GM12874 (cell line): ENCODE measurements at regions not wholly inside any gene's neighbourhood (a gene's known extent, or its start where the extent isn't known, plus 50 kb on each side); places are given as distances from the start of the nearest gene placed in this dataset.

Experiments used
- TF ChIP-seq, protein P1 (sequence below): IDR thresholded peaks from 2 replicates; pipeline ENCODE4 v1.5.1; 2011; ENCODE audit warnings: low read depth, mild to moderate bottlenecking, control low read depth, low read length, moderate library complexity; ENCODE audit not compliant: insufficient read depth

DNA sequence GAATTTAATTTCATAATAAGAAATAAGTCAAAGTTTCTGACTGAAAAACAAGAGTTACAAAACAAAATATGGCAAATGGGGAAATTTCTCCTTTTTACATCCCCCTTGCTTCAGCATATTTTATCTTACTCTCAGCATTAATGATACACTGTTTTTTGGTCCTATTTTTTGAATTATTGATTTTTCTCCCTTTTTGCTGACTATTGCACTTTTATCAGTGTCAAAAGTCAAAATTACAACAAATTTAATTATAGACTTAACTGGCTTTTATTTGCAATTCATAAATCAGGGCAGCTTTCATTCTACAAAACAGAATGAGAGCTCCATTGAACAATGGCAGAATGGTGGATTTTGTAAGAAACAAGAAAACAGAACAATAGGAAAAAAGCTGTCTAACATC is 901.9 kb downstream of the FAT4 start:
- TF ChIP-seq, protein P1, sequence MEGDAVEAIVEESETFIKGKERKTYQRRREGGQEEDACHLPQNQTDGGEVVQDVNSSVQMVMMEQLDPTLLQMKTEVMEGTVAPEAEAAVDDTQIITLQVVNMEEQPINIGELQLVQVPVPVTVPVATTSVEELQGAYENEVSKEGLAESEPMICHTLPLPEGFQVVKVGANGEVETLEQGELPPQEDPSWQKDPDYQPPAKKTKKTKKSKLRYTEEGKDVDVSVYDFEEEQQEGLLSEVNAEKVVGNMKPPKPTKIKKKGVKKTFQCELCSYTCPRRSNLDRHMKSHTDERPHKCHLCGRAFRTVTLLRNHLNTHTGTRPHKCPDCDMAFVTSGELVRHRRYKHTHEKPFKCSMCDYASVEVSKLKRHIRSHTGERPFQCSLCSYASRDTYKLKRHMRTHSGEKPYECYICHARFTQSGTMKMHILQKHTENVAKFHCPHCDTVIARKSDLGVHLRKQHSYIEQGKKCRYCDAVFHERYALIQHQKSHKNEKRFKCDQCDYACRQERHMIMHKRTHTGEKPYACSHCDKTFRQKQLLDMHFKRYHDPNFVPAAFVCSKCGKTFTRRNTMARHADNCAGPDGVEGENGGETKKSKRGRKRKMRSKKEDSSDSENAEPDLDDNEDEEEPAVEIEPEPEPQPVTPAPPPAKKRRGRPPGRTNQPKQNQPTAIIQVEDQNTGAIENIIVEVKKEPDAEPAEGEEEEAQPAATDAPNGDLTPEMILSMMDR, result no peak

DNA sequence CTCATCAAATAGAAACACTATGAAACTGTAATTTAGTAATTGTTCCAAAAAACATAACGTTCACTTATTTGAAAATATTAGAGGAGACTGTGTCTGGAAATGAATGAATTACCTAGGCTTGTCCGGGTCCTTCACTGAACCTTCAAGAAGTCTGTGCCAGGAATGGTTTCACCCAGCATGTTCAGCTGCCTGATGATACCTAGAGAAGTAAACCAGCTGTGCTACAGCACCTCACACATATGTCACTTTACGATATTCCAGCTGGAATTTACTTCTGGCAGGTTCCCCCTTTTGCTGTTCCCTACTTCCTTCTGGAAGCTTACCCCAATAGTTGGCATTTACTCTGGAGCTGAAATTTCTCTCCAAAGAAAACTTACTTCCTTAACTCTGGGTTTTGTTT is 906.5 kb downstream of the FAT4 start:
- TF ChIP-seq, protein P1, result no peak

DNA sequence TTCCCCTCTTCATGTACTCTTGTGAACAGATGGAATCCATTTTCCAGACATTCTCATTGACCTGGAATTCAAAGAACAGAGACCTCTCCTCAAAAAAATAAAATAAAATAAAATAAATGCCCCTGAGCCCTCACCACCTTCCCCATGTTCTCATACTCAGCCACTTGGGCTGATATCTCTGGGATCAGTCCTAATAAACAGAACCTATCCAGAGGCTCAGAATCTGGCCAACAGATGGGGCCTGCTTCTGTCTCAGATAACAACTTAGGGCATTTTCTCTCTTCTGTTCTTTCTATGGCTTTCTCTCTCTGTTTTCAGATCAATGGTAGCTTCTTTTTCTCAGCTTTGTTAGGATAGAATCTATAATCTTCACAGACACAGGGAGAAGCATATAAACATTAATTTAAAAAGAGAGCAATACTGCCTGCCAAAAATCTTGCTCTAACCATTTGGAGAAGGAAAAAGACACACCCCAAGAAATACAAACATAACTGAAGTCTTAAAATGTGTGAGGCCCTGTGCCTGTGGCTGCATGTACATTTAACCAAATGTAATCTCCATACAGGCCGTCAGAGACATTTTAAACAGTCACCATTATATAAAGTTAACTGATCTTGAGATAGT is 907.1 kb downstream of the FAT4 start:
- TF ChIP-seq, protein P1, result no peak

DNA sequence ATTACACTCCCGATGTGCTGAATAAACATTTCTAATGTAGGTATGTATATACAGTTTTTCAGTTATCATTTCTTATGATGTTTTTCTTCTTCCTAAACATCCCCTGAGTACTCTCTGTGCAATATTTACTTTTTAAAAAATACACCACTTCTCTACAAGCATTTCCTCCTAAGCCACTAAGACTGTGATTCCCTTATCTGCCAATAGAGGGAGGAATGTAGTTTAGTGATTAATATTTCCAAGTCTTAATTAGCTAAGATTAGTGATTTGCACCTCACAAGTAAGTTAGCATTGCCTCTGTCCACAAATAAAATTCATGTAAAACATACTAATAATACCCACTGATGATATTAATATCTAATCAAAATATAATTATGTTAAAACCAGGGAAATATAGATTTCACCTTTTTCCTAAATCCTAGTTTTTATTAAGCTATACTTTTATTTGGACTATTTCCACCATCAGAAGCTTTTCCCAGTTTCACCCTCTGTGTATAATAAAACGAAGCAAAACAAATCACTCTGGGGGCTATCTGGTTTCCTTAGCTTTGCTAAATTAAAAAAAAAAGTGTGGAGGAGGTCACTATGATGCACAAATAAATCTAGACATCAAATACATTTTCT is 909.1 kb downstream of the FAT4 start:
- TF ChIP-seq, protein P1, result peak; percentile 38; the same call in 1 of the 2 replicates

DNA sequence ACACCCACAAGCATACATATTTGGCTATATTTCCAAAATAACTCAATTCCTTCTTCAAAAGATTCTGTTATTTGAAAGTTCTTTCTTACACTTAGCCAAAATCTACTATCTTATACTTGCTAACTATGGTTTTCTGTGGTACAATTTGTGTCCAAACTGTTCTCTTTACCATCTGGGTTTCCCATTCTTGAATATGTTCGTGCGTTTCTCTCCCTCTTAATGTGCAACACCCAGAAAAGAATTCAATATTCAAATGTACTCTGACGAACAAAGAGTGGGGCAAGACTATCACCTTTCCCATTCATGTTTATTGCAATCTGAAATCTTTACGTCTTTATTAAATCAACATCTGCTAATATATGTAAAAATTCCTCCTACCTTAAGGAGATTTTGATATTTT is 912.7 kb downstream of the FAT4 start:
- TF ChIP-seq, protein P1, result no peak

DNA sequence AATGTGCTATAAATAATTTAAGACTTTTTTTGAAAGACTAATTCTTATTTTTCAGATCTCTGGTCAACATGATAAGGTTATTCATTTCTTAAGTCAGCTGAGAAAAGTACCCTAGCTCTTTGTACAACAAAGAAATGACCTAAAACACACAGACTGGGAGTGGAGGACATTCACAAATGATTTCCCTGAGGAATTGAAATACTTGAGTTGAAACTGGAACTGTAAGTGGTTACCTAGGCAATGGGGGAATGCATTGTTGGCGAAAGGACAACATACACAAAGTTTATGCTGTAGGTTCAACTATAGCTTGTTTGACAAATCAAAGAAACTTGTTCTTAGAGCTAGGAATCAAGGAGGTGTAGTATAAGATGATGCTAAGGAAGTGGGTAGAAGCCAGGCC is 915.5 kb downstream of the FAT4 start:
- TF ChIP-seq, protein P1, result no peak

DNA sequence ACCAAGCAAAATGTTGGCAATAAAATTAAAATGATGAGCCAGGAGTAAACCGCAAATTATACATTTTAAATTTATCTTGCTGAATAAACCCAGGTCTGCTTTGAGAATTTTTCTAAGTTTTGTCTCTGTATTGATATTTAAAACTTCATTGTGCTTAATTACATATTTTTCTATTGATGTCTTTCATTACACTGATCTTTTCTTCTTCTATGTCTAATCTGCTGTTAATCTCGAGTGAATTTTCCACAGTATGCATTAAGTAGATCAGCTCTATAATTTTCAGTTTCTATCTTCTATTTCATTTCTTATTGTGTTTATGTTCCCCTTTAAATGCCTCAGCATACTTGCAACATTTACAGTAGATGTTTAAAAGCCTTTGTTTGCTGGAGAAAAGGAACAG is 918.7 kb downstream of the FAT4 start:
- TF ChIP-seq, protein P1, result no peak
